Peyer's patch (tissue), 4 donors: ENCODE measurements at regions not wholly inside any gene's neighbourhood (a gene's known extent, or its start where the extent isn't known, plus 50 kb on each side); places are given as distances from the start of the nearest gene placed in this dataset.
A peak's percentile ranks its signal among the peaks of the same experiment; 100 is the strongest.
"Not testable (repeated sequence)": the region's sequence is repeated elsewhere in the genome, so short reads cannot be mapped to it uniquely, and the experiment has no call there.

Source experiments
- DNase-seq, 3 donors: peaks; one replicate each; pipeline ENCODE4 v3.0.0-alpha.2; 2017 to 2019
- H3K27ac ChIP-seq, 4 donors: fragments of 200-600 bp; sonication (generic); one replicate each; pipeline ENCODE4 v1.5.1; 2016 to 2019
- H3K27me3 ChIP-seq, 2 donors: fragments of 200-600 bp; sonication (generic); one replicate each; pipeline ENCODE4 v1.5.1; 2019
- H3K36me3 ChIP-seq, 3 donors: fragments of 200-600 bp; sonication (generic); one replicate each; pipeline ENCODE4 v1.5.1; 2016 to 2019
- H3K4me1 ChIP-seq, 4 donors: fragments of 200-600 bp; sonication (generic); one replicate each; pipeline ENCODE4 v1.5.1; 2016 to 2019
- H3K4me3 ChIP-seq, 4 donors: fragments of 200-600 bp; sonication (generic); 1 replicate in 3 of 4; 2 replicates in 1 of 4; pipeline ENCODE4 v1.5.1; 2016 to 2019; ENCODE audit warnings: mild to moderate bottlenecking in 1 of 4
- H3K9me3 ChIP-seq, 4 donors: fragments of 200-600 bp; sonication (generic); one replicate each; pipeline ENCODE4 v1.5.1; 2016 to 2019; ENCODE audit warnings: mild to moderate bottlenecking in 1 of 4
- POLR2A ChIP-seq, 2 donors: fragments of 450-650 bp; IDR thresholded peaks; one replicate each; pipeline ENCODE4 v1.5.1; 2017; ENCODE audit warnings: antibody characterized with exemption in 2 of 2, mild to moderate bottlenecking in 2 of 2, moderate library complexity in 2 of 2
- TF ChIP-seq, protein P1 (sequence below), 6 experiments: fragments of 450-650 bp in 4 of 6; fragments of 200-600 bp in 2 of 6; sonication (generic) in 1 of 6; IDR thresholded peaks; one replicate each; pipeline ENCODE4 v1.5.1; 2017 to 2019; ENCODE audit warnings: antibody characterized with exemption in 6 of 6, mild to moderate bottlenecking in 3 of 6, moderate library complexity in 1 of 6

DNA sequence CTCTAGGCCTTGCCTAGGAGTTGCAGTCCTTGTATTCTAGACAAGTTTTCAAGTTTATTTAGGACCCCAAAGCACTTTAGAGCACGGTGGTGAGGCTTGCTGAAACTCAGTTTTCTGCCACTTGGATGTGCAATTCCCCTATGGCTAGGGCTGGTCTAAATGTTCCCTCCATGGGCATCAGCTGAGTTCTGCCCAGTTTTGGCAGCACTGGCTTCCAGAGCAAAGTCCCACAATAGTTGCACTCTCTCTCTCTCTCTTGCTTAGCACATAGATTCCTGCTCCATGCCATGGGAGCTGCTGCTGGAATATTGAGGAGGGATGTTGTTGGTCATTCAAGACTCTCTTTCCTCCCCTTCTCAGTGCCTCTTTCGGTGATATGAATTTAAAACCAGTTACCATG is 760.2 kb upstream of the SLC39A10 start:
- Histone ChIP-seq H3K27me3 (no peaks in the 10 kb centered on the region), H3K4me3 (no peak overlapping the region), H3K9me3 (no peaks in the 10 kb centered on the region), H3K36me3 (no peaks in the 10 kb centered on the region), H3K27ac (no peak overlapping the region), H3K4me1 (no peaks in the 10 kb centered on the region)
- no peak for DNase-seq
- TF ChIP-seq, protein P1, sequence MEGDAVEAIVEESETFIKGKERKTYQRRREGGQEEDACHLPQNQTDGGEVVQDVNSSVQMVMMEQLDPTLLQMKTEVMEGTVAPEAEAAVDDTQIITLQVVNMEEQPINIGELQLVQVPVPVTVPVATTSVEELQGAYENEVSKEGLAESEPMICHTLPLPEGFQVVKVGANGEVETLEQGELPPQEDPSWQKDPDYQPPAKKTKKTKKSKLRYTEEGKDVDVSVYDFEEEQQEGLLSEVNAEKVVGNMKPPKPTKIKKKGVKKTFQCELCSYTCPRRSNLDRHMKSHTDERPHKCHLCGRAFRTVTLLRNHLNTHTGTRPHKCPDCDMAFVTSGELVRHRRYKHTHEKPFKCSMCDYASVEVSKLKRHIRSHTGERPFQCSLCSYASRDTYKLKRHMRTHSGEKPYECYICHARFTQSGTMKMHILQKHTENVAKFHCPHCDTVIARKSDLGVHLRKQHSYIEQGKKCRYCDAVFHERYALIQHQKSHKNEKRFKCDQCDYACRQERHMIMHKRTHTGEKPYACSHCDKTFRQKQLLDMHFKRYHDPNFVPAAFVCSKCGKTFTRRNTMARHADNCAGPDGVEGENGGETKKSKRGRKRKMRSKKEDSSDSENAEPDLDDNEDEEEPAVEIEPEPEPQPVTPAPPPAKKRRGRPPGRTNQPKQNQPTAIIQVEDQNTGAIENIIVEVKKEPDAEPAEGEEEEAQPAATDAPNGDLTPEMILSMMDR (IDR thresholded peaks at IDR 0.05) = no peak
- no peak for TF ChIP-seq POLR2A (IDR thresholded peaks at IDR 0.05)

DNA sequence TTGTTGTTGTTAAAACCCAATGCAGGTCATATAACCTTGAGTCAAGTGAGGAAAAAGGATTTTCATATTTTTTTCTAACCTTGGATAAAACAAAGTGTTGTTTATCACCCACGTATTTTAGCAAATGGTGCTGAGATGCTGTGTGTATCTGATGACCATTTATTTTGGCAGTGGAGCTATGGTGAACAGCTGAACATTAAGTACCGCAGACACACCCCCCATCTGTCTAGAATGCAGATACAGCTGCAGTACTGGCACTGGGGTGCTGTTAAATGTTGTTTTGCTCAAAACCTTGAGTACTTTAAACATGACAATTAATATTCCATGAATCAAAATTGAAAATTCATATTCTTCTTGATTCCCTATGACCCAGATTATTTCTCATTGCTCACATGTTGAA is 773.3 kb upstream of the SLC39A10 start:
- DNase-seq = no peak
- H3K27ac ChIP-seq = no peak overlapping the region

DNA sequence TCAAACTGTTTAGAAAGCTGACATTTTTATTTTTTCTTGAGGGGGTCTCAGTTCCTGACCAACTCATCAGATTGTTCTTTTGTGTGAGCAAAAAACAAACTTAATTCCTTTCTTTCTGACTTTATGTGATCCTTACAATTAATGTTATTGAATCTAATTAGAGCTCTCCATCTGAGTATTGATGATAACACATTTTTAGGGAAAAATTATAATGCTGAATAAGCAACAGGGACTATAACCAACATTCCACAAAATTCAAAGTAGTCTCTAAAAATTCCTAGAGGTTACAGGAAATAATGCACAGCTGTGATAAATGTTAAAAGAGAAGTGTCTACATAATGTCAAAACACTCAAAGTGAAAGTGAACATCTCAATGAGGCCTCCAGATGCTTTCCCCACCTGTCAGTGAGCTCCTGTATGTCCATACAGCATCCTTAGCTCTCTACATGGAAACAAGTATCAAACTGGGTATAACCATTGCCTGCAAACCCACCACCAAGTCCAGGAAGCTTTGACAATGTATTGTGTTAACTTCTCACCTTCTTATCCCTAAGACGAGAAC is 786.0 kb upstream of the SLC39A10 start:
- DNase-seq = no peak
- Histone ChIP-seq H3K36me3 (no peaks in the 10 kb centered on the region), H3K4me1 (no peaks in the 10 kb centered on the region), H3K27me3 (no peaks in the 10 kb centered on the region), H3K4me3 (no peak overlapping the region), H3K9me3 (no peaks in the 10 kb centered on the region), H3K27ac (no peak overlapping the region)
- no peak for TF ChIP-seq POLR2A (IDR thresholded peaks at IDR 0.05)
- TF ChIP-seq, protein P1 (IDR thresholded peaks at IDR 0.05) = peak in 1 of 6 experiments; percentile 5

More for the DNA sequence above, 773.3 kb upstream of the SLC39A10 start:
- H3K36me3 ChIP-seq = no peaks in the 10 kb centered on the region
- TF ChIP-seq POLR2A (IDR thresholded peaks at IDR 0.05) = no peak
- TF ChIP-seq, protein P1 (IDR thresholded peaks at IDR 0.05) = no peak
- no peaks in the 10 kb centered on the region for H3K9me3 ChIP-seq
- no peaks in the 10 kb centered on the region for H3K27me3 ChIP-seq
- no peak overlapping the region for H3K4me3 ChIP-seq
- H3K4me1 ChIP-seq = no peaks in the 10 kb centered on the region

DNA sequence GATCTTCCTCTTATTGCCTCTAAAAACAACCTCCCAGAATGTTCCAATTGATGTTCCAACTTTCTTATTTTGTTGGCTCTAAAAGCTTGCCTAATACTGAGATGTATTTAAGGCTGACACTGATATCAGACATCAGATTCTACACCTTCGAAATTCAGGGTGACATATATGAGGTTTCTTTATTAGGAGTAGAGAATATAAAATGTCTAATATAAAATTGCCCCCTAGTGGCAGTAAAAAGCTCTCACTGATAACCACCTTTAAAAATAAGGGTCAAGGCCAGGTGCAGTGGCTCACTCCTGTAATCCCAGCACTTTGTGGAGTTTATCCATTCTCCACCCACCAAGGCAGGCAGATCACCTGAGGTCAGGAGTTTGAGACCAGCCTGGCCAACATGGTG is 789.7 kb upstream of the SLC39A10 start:
- TF ChIP-seq, protein P1 (IDR thresholded peaks at IDR 0.05) = peak in 3 of 6 experiments; percentile 9 to 41 (median 12)
- no peak for TF ChIP-seq POLR2A (IDR thresholded peaks at IDR 0.05)
- Histone ChIP-seq H3K4me1 (no peaks in the 10 kb centered on the region), H3K27me3 (no peaks in the 10 kb centered on the region), H3K9me3 (no peaks in the 10 kb centered on the region), H3K27ac (no peak overlapping the region), H3K36me3 (no peaks in the 10 kb centered on the region), H3K4me3 (no peak overlapping the region)
- no peak for DNase-seq

DNA sequence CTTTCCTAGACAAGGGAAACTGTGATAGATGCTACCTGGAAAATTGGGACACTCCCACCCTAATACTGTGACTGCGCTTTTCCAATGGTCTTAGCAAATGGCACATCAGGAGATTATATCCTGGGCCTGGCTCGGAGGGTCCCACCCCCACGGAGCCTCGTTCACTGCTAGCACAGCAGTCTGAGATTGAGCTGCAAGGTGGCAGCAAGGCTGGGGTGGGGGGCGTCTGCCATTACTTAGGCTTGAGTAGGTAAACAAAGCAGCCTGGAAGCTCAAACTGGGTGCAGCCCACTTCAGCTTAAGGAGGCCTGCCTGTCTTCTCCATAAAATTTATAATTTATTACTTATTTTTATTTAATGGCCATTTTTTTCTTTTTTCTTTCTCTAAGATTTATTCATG is 802.1 kb upstream of the SLC39A10 start:
- no peaks in the 10 kb centered on the region for H3K9me3 ChIP-seq
- H3K27ac ChIP-seq = no peak overlapping the region
- H3K4me1 ChIP-seq = no peaks in the 10 kb centered on the region
- TF ChIP-seq, protein P1 (IDR thresholded peaks at IDR 0.05) = no peak
- no peaks in the 10 kb centered on the region for H3K36me3 ChIP-seq
- no peak for DNase-seq
- H3K27me3 ChIP-seq = no peaks in the 10 kb centered on the region
- no peak overlapping the region for H3K4me3 ChIP-seq

DNA sequence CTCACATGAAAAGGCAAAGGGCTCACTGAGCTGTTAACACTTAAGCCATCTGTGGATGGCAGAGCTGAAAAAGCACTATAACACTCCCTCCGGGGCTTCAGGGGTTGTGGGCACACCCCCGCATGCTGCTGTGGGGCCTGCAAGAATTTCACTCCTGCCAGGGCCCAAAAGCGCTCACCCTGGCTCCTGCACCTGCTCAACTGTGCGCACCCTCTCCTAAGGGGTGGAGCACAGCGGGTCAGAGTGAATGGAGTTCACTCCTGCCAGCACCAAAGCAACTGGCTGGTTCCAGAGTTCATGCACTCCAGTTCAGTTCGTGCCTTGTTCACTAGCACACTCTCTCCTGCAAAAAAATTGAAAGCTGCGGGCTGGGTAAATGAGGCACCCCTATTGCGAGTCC is 814.2 kb upstream of the SLC39A10 start:
- no peak for TF ChIP-seq POLR2A (IDR thresholded peaks at IDR 0.05)
- TF ChIP-seq, protein P1 (IDR thresholded peaks at IDR 0.05) = no peak
- Histone ChIP-seq H3K9me3 (no peaks in the 10 kb centered on the region), H3K27me3 (no peaks in the 10 kb centered on the region), H3K4me1 (no peaks in the 10 kb centered on the region), H3K27ac (no peak overlapping the region), H3K4me3 (no peak overlapping the region), H3K36me3 (no peaks in the 10 kb centered on the region)
- DNase-seq = no peak

DNA sequence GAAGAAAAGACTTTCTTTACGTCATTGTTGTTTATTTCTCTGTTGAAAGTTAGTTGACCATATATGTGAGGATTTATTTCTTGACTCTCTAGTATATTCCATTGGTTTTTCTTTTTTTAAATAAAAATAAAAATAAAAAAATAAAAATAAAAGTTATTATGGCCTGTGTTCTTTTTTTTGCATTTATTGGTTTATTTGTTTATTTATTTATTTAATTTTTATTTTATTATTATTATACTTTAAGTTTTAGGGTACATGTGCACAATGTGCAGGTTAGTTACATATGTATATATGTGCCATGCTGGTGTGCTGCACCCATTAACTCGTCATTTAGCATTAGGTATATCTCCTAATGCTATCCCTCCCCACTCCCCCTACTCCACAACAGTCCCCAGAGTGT is 822.7 kb upstream of the SLC39A10 start:
- H3K27me3 ChIP-seq, H3K4me1 ChIP-seq, DNase-seq, H3K27ac ChIP-seq, H3K36me3 ChIP-seq, H3K9me3 ChIP-seq, H3K4me3 ChIP-seq: not testable (repeated sequence)
